Activated CD8-positive, alpha-beta T cell treated with anti-CD3 and anti-CD28 coated beads for 36 hours (primary cell): ENCODE measurements at regions not wholly inside any gene's neighbourhood (a gene's known extent, or its start where the extent isn't known, plus 50 kb on each side); places are given as distances from the start of the nearest gene placed in this dataset.

Experiments used
- ATAC-seq: fragments of 200-7000 bp; cut with Tn5 transposase; one replicate; pipeline ENCODE4 v1.10.0; 2021; ENCODE audit warnings: mild to moderate bottlenecking, moderate library complexity
- CTCF ChIA-PET: fragments of 350-600 bp; sonication (Branson Sonifier 250); formaldehyde crosslinking; loops from one replicate; lab custom pipeline; 2021; ENCODE audit warnings: antibody characterized with exemption; lab: Charles Lee
- POLR2A ChIA-PET: fragments of 350-600 bp; sonication (Branson Sonifier 250); formaldehyde crosslinking; loops from one replicate; lab custom pipeline; 2021; ENCODE audit warnings: antibody characterized with exemption; lab: Charles Lee
- DNase-seq: peaks from one replicate; pipeline ENCODE4 v3.0.0-alpha.2; 2020
- H3K27ac Mint-ChIP-seq: one replicate; pipeline ENCODE4 v1.8.0; 2021; ENCODE audit warnings: mild to moderate bottlenecking, mixed read lengths
- H3K27me3 Mint-ChIP-seq: one replicate; pipeline ENCODE4 v1.8.0; 2021; ENCODE audit warnings: mixed read lengths
- H3K36me3 Mint-ChIP-seq: one replicate; pipeline ENCODE4 v1.8.0; 2021; ENCODE audit warnings: low read depth, mixed read lengths
- H3K4me1 Mint-ChIP-seq: one replicate; pipeline ENCODE4 v1.8.0; 2021; ENCODE audit warnings: low read depth, mixed read lengths
- H3K4me3 Mint-ChIP-seq: one replicate; pipeline ENCODE4 v1.8.0; 2021; ENCODE audit warnings: mild to moderate bottlenecking, moderate library complexity, mixed read lengths
- H3K9me3 Mint-ChIP-seq: one replicate; pipeline ENCODE4 v1.8.0; 2021; ENCODE audit warnings: mixed read lengths
- intact Hi-C: fragments of 100-400 bp; cut with micrococcal nuclease; formaldehyde crosslinking; loops from one replicate; pipeline ENCODE4 v1.10.0; 2022
- TF ChIP-seq, protein P1 (sequence below): fragments of 200-600 bp; IDR thresholded peaks from one replicate; pipeline ENCODE4 v1.8.0; 2022; ENCODE audit warnings: antibody characterized with exemption, mild to moderate bottlenecking

DNA sequence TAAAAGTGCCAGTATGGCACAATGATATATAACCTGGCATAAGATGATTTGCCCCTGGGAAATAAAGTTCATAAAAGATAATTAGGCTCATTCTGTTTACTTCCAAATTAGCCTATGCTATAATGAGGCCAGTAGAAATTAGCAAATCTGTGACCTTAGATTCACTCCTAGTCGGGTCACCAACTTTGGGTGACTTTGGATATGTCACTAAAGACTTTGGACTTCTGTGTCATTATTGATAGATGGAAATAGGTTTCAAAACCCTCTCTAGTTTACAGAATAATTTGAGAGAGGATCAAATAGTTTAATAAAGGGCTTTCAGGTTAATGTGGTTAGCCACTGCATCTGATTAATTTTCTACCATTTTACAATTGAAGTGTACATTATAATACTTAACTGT is 1869.3 kb upstream of the FLRT2 start:
- intact Hi-C loops, result no loop called here
- H3K27ac Mint-ChIP-seq, result no peak overlapping the region
- H3K9me3 Mint-ChIP-seq, result peaks cover 10% of the 10 kb centered on the region
- no peaks in the 10 kb centered on the region for H3K36me3 Mint-ChIP-seq
- ATAC-seq, result no peak
- H3K27me3 Mint-ChIP-seq, result no peaks in the 10 kb centered on the region
- CTCF ChIA-PET, result no interaction called here
- POLR2A ChIA-PET, result no interaction called here
- no peak for DNase-seq
- no peak overlapping the region for H3K4me3 Mint-ChIP-seq
- TF ChIP-seq, protein P1, sequence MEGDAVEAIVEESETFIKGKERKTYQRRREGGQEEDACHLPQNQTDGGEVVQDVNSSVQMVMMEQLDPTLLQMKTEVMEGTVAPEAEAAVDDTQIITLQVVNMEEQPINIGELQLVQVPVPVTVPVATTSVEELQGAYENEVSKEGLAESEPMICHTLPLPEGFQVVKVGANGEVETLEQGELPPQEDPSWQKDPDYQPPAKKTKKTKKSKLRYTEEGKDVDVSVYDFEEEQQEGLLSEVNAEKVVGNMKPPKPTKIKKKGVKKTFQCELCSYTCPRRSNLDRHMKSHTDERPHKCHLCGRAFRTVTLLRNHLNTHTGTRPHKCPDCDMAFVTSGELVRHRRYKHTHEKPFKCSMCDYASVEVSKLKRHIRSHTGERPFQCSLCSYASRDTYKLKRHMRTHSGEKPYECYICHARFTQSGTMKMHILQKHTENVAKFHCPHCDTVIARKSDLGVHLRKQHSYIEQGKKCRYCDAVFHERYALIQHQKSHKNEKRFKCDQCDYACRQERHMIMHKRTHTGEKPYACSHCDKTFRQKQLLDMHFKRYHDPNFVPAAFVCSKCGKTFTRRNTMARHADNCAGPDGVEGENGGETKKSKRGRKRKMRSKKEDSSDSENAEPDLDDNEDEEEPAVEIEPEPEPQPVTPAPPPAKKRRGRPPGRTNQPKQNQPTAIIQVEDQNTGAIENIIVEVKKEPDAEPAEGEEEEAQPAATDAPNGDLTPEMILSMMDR, result no peak
- H3K4me1 Mint-ChIP-seq, result no peaks in the 10 kb centered on the region

DNA sequence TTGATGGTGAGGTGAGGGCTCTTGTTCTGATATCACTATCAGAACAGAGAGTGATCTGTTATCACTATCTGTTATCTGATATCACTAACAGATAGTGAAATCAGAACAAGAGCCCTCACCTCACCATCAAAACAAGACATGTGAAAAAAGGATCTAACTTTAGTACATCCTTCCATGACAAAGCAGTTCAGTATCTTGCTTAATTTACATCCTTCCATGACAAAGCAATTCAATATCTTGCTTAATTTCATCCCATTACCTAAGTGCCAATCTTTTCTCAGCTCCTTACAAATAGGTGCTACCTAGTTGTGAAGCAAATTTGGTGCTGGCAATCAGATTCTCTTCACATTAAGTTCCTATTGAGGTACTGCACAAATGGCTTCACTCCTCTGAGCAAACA is 1865.6 kb upstream of the FLRT2 start:
- DNase-seq (no peak), ATAC-seq (no peak)
- ChIA-PET POLR2A (no interaction called here), CTCF (no interaction called here)
- intact Hi-C loops, result no loop called here
- Mint-ChIP-seq H3K27me3 (no peaks in the 10 kb centered on the region), H3K27ac (no peak overlapping the region), H3K4me1 (no peaks in the 10 kb centered on the region), H3K36me3 (no peaks in the 10 kb centered on the region), H3K4me3 (no peak overlapping the region), H3K9me3 (peaks cover 13% of the 10 kb centered on the region)
- TF ChIP-seq, protein P1, result no peak

DNA sequence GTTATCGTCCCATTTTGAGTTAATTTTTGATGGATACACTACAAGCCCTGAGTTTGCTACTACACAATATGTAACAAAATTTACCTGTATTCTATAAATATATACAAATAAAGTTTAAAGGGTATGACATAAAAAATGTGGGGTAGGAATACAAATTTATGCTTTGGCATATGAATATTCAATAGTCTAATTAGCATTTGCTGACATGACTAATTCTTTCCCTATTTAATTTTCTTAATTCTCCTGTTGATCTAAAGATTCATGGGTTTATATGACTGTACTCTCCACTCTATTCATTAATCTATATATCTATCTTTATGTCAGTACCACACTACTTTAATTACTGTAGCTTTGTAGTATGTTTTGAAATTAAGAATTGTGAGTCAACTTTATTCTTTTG is 1840.7 kb upstream of the FLRT2 start:
- H3K4me3 Mint-ChIP-seq, result no peak overlapping the region
- TF ChIP-seq, protein P1, result no peak
- H3K27me3 Mint-ChIP-seq, result no peaks in the 10 kb centered on the region
- no peak for ATAC-seq
- H3K36me3 Mint-ChIP-seq, result no peaks in the 10 kb centered on the region
- no peaks in the 10 kb centered on the region for H3K4me1 Mint-ChIP-seq
- H3K27ac Mint-ChIP-seq, result no peak overlapping the region
- intact Hi-C loops, result no loop called here
- CTCF ChIA-PET, result no interaction called here
- POLR2A ChIA-PET, result no interaction called here
- H3K9me3 Mint-ChIP-seq, result peaks cover 9% of the 10 kb centered on the region
- DNase-seq, result no peak

DNA sequence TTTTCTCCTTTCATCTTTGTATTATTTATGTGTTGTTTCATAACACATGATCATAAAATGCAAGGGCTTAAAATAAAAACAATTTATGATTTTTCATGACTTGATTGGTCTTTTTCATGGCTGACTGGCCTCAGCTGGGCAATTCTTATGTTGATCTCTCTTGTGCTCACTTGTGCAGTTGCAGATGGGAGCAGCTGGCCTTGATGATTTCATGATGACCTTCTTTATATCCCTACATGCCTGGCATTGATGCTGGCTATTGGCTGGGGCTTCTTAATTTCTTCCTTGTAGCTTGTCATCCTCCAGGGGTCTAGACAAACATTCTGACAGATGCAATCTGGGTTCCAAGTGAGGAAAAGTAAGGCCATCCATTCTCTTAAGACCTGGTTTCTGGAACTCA is 1832.8 kb upstream of the FLRT2 start:
- peaks cover 3% of the 10 kb centered on the region for H3K9me3 Mint-ChIP-seq
- CTCF ChIA-PET, result no interaction called here
- DNase-seq, result no peak
- POLR2A ChIA-PET, result no interaction called here
- intact Hi-C loops, result no loop called here
- TF ChIP-seq, protein P1, result no peak
- H3K27ac Mint-ChIP-seq, result no peak overlapping the region
- no peaks in the 10 kb centered on the region for H3K27me3 Mint-ChIP-seq
- H3K4me3 Mint-ChIP-seq, result no peak overlapping the region
- no peaks in the 10 kb centered on the region for H3K4me1 Mint-ChIP-seq
- ATAC-seq, result no peak
- no peaks in the 10 kb centered on the region for H3K36me3 Mint-ChIP-seq

DNA sequence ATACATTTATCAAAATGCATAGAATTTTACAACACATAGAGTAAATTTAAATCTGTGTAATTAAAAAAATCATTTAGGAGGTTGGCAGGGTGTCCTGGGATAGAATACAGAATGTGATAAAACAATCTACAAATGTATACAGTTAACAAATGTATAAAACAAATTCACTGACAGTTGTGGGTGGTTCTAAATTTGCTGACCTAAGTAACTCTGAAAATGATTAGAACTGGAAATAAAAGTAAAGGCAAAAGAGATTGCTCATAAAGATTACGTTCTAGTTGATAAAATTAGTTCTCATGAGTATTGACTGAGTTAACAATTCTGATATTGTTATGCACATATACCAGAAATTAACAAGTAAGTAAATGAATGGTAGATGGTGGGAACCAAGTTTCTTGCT is 1827.3 kb upstream of the FLRT2 start:
- H3K4me3 Mint-ChIP-seq, result no peak overlapping the region
- CTCF ChIA-PET, result no interaction called here
- DNase-seq (no peak), ATAC-seq (no peak)
- no peaks in the 10 kb centered on the region for H3K4me1 Mint-ChIP-seq
- POLR2A ChIA-PET, result no interaction called here
- no peak overlapping the region for H3K27ac Mint-ChIP-seq
- no peaks in the 10 kb centered on the region for H3K27me3 Mint-ChIP-seq
- peaks cover 3% of the 10 kb centered on the region for H3K9me3 Mint-ChIP-seq
- intact Hi-C loops, result no loop called here
- TF ChIP-seq, protein P1, result no peak
- no peaks in the 10 kb centered on the region for H3K36me3 Mint-ChIP-seq
